Sciatic nerve (tissue), 2 donors: ENCODE measurements at regions not wholly inside any gene's neighbourhood (a gene's known extent, or its start where the extent isn't known, plus 50 kb on each side); places are given as distances from the start of the nearest gene placed in this dataset.
"Not testable (repeated sequence)": the region's sequence is repeated elsewhere in the genome, so short reads cannot be mapped to it uniquely, and the experiment has no call there.

Source experiments
- ATAC-seq: fragments of 200-7000 bp; cut with Tn5 transposase; one replicate; pipeline ENCODE4 v1.9.1; 2020; ENCODE audit warnings: mild to moderate bottlenecking, moderate library complexity
- DNase-seq: peaks from one replicate; pipeline ENCODE4 v3.0.0-alpha.2; 2020; ENCODE audit warnings: low spot score
- intact Hi-C: fragments of 100-400 bp; cut with DNase I; formaldehyde crosslinking; loops from one replicate; pipeline ENCODE4 v1.14.2; 2022
- donor health status: DM: no; HTN: no; CAD: no.
- donor health status: DM: no; HTN: no; CAD: no.

DNA sequence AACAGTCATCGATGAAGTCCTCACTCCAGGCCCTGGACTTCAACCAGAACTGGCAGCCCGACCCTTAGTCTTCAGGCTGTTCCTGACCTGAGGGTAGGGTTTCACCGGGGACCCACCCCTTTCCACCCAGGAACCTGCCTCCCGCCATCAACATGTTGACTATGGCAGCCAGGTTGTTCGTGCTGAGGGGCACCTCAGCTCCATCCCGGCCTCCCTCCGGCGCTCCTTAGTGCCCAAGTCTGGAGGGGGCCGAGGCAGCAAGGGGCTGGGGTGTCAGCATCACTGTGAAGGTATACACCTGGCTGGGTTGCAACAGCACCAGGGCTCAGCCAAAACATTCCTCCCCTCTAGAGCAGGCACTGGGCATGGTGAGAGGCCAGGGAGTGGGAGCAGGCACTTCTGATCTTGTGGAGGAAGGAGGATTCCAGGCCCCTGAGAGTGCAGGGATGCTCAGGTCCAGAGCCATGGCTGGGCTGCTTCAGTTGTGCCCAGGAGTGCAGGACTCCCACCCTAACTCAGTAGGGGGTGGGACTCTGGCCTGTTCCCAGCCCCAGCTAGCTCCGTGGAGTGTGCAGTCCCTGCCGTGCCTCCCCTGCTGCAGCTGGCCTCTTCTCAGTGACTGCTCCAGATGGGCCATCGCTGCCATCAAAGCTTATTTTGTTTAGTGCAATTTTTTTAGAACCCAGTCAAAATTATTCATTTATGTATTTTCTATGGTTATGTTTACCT is 1445.9 kb downstream of the PCDH9 start:
- DNase-seq (no peak), ATAC-seq (no peak)
- intact Hi-C loops, result no loop called here

- peak; percentile 32 for ATAC-seq
- DNase-seq, result no peak
- intact Hi-C loops, result no loop called here
These were observed 1446.8 kb downstream of the PCDH9 start for GRCh38 chr13:65783383-65783782.

GRCh38 chr13:65771704-65772313 is 1458.3 kb downstream of the PCDH9 start:
- ATAC-seq, intact Hi-C loops, DNase-seq: not testable (repeated sequence)

GRCh38 chr13:65768545-65768944 is 1461.6 kb downstream of the PCDH9 start:
- ATAC-seq, result no peak
- intact Hi-C loops, result no loop called here
- DNase-seq, result no peak

DNA sequence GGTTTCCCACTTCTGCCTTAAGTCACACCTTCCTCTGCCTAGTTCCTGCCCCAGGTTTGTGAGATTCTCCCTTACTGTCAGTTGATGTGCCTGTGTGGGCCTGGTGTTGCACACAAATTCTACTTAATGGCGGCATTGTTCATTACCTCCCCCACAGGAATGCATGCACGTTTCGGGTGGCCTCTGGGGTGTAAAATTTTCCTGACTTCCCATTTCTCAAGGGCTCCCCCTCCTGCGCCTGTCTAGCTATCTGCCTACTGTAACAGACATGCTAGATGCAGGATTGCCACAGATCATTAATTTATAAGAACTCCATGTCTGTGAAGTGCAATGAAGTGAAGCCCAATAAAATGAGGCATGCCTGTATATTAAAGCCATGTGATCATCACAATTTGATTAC is 1466.3 kb downstream of the PCDH9 start:
- intact Hi-C loops, result no loop called here
- DNase-seq (no peak), ATAC-seq (no peak)

DNA sequence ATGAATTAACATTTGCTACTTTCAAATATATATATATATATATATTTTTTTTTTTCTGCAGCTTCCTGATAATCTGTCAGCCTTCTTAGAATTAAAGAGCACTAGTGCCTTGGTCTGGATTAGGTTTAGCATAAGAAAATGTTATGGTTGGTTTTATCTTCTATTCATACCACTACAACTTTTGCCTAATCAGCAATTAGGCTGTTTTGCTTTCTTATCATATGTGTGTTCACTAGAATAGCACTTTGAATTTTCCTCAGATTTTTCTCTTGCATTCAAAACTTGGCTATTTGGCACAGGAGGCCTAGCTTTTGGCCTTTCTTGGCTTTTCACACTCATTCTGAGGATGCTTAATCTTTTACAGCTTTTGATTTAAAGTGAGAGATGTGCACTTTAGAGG is 1468.1 kb downstream of the PCDH9 start:
- DNase-seq (no peak), ATAC-seq (no peak)
- intact Hi-C loops, result no loop called here

DNA sequence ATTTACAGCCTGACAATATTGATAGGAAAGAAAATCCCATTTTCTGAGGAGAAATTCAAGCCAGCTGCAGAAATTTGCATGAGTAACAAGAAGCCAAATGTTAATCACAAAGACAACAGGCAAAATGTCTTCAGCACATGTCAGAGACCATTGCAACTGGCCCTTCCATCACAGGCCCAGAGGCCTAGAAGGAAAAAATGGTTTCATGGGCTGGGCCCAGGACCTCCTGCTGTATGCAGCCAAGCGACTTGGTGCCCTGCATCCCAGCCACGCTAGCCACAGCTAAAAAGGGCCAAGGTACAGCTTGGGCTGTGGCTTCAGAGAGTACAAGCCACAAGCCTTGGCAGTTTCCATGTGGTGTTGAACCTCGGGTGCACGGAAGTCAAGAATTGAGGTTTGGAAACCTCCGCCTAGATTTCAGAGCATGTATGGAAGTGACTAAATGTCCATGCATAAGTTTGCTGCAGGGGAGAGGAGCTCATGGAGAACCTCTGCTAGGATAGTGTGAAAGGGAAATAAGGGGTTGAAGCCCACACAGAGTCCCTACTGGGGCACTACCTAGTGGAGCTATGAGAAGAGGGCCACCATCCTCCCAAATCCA is 1474.0 kb downstream of the PCDH9 start:
- intact Hi-C loops, result no loop called here
- DNase-seq (no peak), ATAC-seq (no peak)

- no peak for DNase-seq
- ATAC-seq, result no peak
- intact Hi-C loops, result no loop called here
These were observed 1481.9 kb downstream of the PCDH9 start for GRCh38 chr13:65748227-65748626.

GRCh38 chr13:65746406-65746921 is 1483.7 kb downstream of the PCDH9 start:
- DNase-seq, result no peak
- no peak for ATAC-seq
- intact Hi-C loops, result no loop called here

- DNase-seq, result no peak
- ATAC-seq, result no peak
- intact Hi-C loops, result no loop called here
These were observed 1485.3 kb downstream of the PCDH9 start for GRCh38 chr13:65744836-65745235.

DNA sequence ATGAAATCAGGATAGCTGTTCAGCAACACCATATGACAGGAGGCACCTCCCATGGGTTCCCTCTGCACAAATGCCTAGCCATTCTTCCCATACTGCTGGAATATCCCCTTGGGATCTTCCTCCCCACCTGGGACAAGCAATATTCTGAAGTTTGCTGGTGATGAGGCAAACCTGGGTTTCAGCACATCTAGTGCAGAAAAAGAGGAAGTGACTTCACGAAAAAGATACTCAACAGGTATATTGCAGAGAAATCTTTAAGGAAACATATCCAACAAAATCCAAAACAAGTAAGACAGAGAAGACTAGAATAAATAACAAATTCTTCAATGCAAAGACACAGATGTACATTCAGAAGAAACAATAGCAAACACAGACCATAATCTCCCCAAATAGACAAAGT is 1497.0 kb downstream of the PCDH9 start:
- intact Hi-C loops, result no loop called here
- ATAC-seq (no peak), DNase-seq (no peak)

DNA sequence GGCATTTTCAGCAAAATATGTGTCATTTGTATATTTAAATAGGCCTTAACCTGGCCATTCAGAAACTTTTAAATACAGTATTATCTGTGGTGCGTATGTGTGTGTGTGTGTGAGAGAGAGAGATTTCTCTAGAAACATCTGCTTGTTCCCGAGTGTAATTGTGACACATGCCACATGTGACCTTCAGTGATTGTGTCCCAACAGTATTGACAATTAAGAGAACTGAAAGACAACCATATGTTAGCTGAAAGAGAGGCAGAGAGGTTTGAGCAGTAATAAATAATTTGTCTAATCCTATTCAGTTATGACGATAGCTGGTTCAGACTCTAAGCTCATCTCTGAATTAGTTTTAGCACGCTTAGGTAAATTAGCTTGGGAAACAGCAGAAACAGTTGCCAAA is 1503.1 kb downstream of the PCDH9 start:
- ATAC-seq, result no peak
- intact Hi-C loops, result no loop called here
- DNase-seq, result no peak

- intact Hi-C loops, result no loop called here
- ATAC-seq, result no peak
- no peak for DNase-seq
These were observed 1505.1 kb downstream of the PCDH9 start for GRCh38 chr13:65725006-65725405.

DNA sequence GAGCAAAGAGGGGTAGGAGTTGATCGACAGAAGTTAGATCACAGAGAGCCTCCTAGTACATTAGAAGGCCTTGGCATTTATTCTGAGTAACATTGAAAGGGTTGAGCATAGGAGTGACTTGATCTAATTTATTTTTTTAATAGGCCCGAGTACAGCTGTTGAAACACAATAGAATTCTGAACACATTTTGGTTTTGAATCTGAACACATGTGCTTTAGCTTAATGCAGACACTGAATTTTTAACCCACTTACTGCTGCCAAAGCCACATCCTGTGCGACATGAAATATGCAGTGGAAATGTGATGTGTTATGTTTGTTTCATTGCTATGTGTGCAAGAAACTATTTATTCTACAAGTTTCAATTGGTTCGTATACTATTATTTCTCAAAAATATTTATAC is 1505.9 kb downstream of the PCDH9 start:
- DNase-seq, result no peak
- intact Hi-C loops, result no loop called here
- no peak for ATAC-seq

GRCh38 chr13:65722506-65722905 is 1507.6 kb downstream of the PCDH9 start:
- DNase-seq (no peak), ATAC-seq (no peak)
- intact Hi-C loops, result no loop called here

- ATAC-seq, result no peak
- intact Hi-C loops, result no loop called here
- DNase-seq, result no peak
These were observed 1510.3 kb downstream of the PCDH9 start for GRCh38 chr13:65719831-65720230.

DNA sequence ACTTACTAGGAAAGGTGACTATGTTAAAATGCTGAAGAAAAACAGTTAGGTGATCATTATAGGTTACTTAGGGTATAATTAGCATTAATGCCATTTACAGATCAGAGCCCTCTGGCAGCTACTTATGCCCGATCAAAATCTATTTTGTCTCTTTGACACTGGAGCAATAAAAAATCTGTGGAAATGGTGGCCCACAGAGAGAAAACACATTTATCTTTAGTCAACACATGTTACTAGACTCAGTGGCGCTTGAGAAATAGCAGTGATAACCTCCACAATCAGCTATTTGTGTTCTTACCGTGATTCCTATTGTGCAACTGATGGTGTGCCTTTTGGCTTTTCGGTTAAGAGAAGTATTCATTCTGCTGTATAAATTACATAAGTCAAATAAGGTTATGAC is 1519.6 kb downstream of the PCDH9 start:
- intact Hi-C loops, result no loop called here
- ATAC-seq (no peak), DNase-seq (no peak)

GRCh38 chr13:65697843-65698242 is 1532.3 kb downstream of the PCDH9 start:
- intact Hi-C loops, result no loop called here
- DNase-seq, result no peak
- no peak for ATAC-seq

GRCh38 chr13:65679240-65679639 is 1550.9 kb downstream of the PCDH9 start:
- ATAC-seq (no peak), DNase-seq (no peak)
- intact Hi-C loops, result no loop called here

DNA sequence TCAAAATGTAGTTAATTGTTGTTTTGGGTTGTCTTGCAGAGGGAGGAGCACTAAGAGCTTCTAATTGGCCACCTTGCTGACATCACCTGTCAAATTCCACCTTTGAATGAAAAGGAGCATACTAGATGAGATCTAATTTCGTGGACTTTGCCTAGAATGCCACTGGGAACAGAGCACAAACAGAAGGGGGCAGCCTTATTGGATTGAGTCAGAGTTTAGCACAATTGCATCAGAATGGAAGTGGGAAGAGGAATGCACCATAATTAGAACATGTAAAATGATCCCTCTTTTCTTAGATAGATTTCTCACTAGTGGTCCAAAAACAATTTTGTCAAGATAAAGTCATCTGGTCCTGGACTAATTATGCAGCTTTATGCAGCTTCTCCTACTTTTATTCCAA is 1552.2 kb downstream of the PCDH9 start:
- intact Hi-C loops, result no loop called here
- ATAC-seq (no peak), DNase-seq (no peak)
